ENCODE measurements at regions not wholly inside any gene's neighbourhood (a gene's known extent, or its start where the extent isn't known, plus 50 kb on each side); places are given as distances from the start of the nearest gene placed in this dataset.

DNA sequence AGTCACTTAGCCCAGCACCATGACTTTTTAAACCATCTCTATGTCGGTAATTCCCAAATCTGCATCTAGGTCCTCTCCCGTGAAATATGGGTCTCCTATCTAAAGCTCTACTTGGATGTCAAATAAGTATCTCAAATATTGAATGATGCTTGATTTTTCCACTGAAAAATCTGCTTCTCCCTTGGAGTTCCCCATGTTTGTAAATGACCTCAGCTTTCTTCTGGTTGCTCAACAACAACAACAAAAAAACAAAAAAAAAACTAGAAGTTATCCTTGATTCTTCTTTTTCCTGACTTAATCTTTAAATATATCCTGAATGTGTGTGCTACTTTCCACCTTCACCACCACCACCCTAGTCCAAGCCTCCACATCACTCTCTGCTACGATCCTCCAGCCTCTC lies 307.5 kb upstream of the UBE2E2 start:
- Histone ChIP-seq H3K4me3 (no peak overlapping the region), H3K27me3 (no peaks in the 10 kb centered on the region), H3K4me1 (no peaks in the 10 kb centered on the region), H3K36me3 (no peaks in the 10 kb centered on the region), H3K9me3 (no peaks in the 10 kb centered on the region), H3K27ac (no peak overlapping the region)
- intact Hi-C loops (cut with DNase I) = no loop called here
- TF ChIP-seq, protein P1, sequence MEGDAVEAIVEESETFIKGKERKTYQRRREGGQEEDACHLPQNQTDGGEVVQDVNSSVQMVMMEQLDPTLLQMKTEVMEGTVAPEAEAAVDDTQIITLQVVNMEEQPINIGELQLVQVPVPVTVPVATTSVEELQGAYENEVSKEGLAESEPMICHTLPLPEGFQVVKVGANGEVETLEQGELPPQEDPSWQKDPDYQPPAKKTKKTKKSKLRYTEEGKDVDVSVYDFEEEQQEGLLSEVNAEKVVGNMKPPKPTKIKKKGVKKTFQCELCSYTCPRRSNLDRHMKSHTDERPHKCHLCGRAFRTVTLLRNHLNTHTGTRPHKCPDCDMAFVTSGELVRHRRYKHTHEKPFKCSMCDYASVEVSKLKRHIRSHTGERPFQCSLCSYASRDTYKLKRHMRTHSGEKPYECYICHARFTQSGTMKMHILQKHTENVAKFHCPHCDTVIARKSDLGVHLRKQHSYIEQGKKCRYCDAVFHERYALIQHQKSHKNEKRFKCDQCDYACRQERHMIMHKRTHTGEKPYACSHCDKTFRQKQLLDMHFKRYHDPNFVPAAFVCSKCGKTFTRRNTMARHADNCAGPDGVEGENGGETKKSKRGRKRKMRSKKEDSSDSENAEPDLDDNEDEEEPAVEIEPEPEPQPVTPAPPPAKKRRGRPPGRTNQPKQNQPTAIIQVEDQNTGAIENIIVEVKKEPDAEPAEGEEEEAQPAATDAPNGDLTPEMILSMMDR (IDR thresholded peaks at IDR 0.05) = no peak
- ATAC-seq (no peak), DNase-seq (no peak)

DNA sequence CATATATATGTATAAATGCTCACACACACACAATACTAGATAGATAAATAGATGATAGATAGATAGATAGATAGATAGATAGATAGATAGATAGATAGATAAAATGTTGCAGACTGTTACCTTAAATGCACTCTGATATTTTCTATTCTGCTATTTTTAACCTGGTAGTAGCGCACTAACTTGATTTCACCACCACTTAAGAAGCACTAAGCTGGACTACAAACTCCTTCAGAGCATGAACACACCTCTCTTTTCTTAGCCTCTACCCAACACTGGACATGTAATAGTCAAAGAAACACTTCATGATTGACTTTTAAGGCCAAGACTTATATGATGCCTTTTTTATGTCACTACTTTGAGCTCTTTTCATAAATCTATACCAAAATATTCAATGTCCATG lies 304.6 kb upstream of the UBE2E2 start:
- peaks cover 0 to 5% of the 10 kb centered on the region in 2 donors for H3K9me3 ChIP-seq
- intact Hi-C loops (cut with DNase I) = no loop called here
- DNase-seq = no peak

DNA sequence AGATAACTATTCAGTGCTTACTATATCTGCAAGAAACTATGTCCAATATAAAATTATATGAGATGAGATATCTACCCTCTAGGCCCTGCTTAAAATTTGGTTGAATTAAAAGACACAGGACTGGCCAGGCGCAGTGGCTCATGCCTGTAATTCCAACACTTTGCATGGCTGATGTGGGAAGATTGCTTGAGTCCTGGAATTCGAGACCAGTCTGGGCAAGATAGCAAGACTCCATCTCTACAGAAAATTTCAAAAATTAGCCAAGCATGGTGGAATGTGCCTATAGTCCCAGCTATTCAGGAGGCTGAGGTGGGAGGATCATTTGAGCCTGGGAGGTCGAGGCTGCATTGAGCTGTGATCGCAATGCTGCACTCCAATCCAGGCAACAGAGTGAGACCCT lies 303.7 kb upstream of the UBE2E2 start:
- TF ChIP-seq, protein P1 (IDR thresholded peaks at IDR 0.05) = no peak
- no peaks in the 10 kb centered on the region for H3K27me3 ChIP-seq
- H3K27ac ChIP-seq = no peak overlapping the region
- intact Hi-C loops (cut with DNase I) = no loop called here
- H3K4me3 ChIP-seq = no peak overlapping the region
- no peaks in the 10 kb centered on the region for H3K36me3 ChIP-seq
- ATAC-seq (no peak), DNase-seq (no peak)
- peaks cover 0 to 5% of the 10 kb centered on the region in 2 donors for H3K9me3 ChIP-seq
- no peaks in the 10 kb centered on the region for H3K4me1 ChIP-seq

More for the DNA sequence above, 304.6 kb upstream of the UBE2E2 start:
- no peaks in the 10 kb centered on the region for H3K4me1 ChIP-seq
- ATAC-seq = peak; percentile 70
- TF ChIP-seq, protein P1 (IDR thresholded peaks at IDR 0.05) = no peak
- H3K27ac ChIP-seq = no peak overlapping the region
- no peak overlapping the region for H3K4me3 ChIP-seq
- H3K36me3 ChIP-seq = no peaks in the 10 kb centered on the region
- no peaks in the 10 kb centered on the region for H3K27me3 ChIP-seq

DNA sequence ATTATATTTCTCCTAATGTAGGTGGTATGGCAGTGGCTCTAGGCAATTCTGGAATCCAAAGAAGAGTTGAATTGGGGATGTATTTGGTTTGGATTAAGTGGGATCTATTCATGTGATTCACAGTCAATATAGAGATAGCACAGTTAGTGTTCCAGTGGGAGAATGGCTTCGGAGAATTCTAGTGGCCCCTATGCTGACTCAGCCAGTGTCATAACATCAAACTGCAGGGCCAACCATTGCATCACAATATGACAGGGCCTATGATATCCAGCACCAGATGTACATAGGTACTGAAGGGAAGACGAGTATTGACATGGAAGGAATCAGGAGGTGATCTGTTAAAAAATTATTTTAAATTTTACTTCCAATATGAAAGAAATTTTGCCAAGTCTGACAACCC lies 302.8 kb upstream of the UBE2E2 start:
- no peaks in the 10 kb centered on the region for H3K36me3 ChIP-seq
- TF ChIP-seq, protein P1 (IDR thresholded peaks at IDR 0.05) = no peak
- no peaks in the 10 kb centered on the region for H3K27me3 ChIP-seq
- H3K4me1 ChIP-seq = no peaks in the 10 kb centered on the region
- no peak overlapping the region for H3K4me3 ChIP-seq
- intact Hi-C loops (cut with DNase I) = no loop called here
- H3K27ac ChIP-seq = no peak overlapping the region
- DNase-seq (no peak), ATAC-seq (no peak)
- H3K9me3 ChIP-seq = peaks cover 0 to 5% of the 10 kb centered on the region in 2 donors

DNA sequence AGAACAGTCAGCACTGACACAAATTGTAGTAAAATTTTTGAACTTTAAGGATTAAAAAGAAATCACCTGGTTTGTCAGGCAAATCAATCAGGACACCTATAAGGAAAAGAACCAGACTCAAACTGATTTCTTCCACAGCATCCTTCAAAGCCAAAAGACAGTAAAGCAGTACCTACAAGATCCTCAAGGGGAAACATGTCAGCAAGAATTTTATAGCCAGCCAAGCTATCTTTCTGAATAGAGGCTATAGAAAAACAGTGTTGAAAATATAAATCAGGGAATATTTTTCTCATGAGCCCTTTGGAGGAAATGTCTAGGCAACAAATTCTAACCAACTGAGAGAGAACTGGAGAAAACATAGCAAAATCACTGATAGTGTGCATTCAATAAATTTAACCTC lies 301.4 kb upstream of the UBE2E2 start:
- Histone ChIP-seq H3K9me3 (peaks cover 0 to 5% of the 10 kb centered on the region in 2 donors), H3K4me3 (no peak overlapping the region), H3K4me1 (no peaks in the 10 kb centered on the region), H3K27ac (no peak overlapping the region), H3K36me3 (no peaks in the 10 kb centered on the region), H3K27me3 (no peaks in the 10 kb centered on the region)
- DNase-seq (no peak), ATAC-seq (no peak)
- intact Hi-C loops (cut with DNase I) = no loop called here
- TF ChIP-seq, protein P1 (IDR thresholded peaks at IDR 0.05) = no peak

All from left lung (tissue), 4 donors.